GM13977 (cell line): ENCODE measurements at regions not wholly inside any gene's neighbourhood (a gene's known extent, or its start where the extent isn't known, plus 50 kb on each side); places are given as distances from the start of the nearest gene placed in this dataset.

Experiments used
- DNase-seq: peaks from one replicate; pipeline ENCODE4 v3.0.0; 2012; ENCODE audit warnings: low spot score
- in situ Hi-C: fragments of 300-500 bp; cut with MboI; formaldehyde crosslinking; loops from one replicate; pipeline ENCODE4 v1.12.0; 2022; ENCODE audit warnings: low sequenced_read_pairs, low pct_unique_long_range_greater_than_20kb, mixed read lengths, inconsistent platforms; ENCODE audit not compliant: unreplicated experiment
- TF ChIP-seq, protein P1 (sequence below): IDR thresholded peaks from 2 replicates; pipeline ENCODE4 v1.5.1; 2012; ENCODE audit warnings: mild to moderate bottlenecking, control low read depth; ENCODE audit not compliant: insufficient read depth; ENCODE audit errors: extremely low read depth, missing control alignments

DNA sequence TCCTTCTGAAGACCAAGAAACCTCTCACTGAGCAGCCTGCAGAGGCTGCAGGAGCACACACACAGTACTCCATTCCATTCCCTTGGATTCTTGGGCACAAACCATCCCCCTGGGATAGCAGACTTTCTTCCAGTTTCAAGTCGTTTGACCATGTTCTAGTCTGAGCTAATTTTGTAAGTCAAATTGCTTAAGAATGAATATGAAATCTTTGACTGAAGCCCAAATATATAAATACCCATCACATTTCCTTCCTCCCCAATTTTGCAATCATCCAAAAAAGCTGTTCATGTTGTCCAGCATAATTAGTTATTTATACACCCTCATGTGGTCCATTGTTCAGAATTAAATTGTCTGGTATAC is 231.2 kb upstream of the TPRG1 start:
- no peak for DNase-seq
- TF ChIP-seq, protein P1, sequence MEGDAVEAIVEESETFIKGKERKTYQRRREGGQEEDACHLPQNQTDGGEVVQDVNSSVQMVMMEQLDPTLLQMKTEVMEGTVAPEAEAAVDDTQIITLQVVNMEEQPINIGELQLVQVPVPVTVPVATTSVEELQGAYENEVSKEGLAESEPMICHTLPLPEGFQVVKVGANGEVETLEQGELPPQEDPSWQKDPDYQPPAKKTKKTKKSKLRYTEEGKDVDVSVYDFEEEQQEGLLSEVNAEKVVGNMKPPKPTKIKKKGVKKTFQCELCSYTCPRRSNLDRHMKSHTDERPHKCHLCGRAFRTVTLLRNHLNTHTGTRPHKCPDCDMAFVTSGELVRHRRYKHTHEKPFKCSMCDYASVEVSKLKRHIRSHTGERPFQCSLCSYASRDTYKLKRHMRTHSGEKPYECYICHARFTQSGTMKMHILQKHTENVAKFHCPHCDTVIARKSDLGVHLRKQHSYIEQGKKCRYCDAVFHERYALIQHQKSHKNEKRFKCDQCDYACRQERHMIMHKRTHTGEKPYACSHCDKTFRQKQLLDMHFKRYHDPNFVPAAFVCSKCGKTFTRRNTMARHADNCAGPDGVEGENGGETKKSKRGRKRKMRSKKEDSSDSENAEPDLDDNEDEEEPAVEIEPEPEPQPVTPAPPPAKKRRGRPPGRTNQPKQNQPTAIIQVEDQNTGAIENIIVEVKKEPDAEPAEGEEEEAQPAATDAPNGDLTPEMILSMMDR = no peak
- in situ Hi-C loops = no loop called here

DNA sequence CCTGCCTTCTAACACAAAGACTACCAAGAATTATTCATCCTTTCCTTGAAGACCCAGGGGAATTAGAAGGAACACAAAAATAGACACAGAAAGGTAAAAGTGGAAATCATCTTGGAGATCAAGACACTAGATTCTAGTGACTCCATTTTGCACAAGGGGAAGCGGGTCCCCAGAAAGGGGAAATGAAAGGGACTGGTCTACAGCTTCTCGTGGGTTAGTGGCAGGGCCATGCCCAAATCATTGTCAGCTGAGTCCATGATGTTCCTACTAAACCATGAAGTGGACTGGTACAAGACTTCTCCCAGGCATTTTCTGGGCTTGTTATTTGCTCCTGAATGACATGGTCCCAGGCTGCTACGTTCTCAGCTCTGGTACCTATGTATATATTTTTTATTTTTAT is 230.7 kb upstream of the TPRG1 start:
- TF ChIP-seq, protein P1 = no peak
- no peak for DNase-seq
- in situ Hi-C loops = no loop called here

DNA sequence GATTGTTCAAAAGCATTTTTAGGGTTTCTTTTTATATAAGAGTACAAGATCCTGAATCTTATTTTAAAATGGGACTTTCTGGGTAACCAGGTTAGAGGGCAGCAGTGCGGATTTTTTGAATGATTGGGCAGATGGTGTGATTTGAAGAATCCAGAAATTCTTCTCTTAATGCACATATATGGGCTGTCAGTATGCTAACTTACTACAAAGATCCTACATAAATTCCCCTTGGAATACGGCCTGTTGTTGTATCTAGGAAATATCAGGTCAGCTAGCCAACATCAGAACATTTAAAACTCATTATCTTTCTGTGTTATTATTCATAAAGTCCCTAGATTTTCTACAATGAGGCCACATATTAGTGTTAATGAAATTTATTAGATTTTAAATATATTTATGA is 229.6 kb upstream of the TPRG1 start:
- TF ChIP-seq, protein P1 = no peak
- DNase-seq = no peak
- in situ Hi-C loops = no loop called here

DNA sequence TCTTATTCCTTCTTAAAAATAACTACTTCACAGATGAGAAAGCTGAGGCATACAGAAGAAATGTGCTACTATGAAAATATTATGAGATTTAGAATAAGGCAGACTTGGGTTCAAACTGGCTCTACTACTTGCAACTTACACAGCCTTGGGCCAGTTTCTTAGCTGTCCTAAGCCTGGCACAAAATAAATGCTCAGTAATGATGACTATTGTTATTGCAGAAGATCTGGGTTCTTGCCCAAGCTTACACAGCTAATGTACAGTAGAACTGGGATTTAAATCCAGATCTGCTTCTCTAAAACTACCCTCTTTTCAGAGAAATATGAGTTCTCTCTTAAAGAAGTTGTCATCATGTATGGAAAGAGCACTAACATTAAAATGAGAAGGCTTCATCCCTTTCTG is 228.2 kb upstream of the TPRG1 start:
- DNase-seq = no peak
- TF ChIP-seq, protein P1 = no peak
- in situ Hi-C loops = no loop called here

DNA sequence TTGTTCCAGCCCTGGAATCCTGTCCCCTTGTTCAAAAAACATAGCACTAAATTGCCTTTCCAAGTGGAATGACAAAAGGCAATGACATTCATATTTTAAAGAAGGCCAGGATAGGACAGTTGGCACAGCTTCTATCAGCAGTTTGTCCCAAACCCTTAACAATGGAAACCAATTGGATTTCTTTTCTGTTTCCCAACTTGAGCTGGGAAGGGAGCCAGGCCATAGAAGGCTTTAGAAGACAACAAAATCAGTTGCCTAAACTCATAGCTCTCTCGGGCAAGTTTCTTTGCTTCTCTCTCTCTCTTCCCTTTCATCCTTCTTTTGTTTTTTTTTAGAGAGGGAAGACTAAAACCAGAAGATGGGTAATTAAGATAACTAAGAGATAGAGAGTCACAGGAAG is 227.7 kb upstream of the TPRG1 start:
- in situ Hi-C loops = no loop called here

DNA sequence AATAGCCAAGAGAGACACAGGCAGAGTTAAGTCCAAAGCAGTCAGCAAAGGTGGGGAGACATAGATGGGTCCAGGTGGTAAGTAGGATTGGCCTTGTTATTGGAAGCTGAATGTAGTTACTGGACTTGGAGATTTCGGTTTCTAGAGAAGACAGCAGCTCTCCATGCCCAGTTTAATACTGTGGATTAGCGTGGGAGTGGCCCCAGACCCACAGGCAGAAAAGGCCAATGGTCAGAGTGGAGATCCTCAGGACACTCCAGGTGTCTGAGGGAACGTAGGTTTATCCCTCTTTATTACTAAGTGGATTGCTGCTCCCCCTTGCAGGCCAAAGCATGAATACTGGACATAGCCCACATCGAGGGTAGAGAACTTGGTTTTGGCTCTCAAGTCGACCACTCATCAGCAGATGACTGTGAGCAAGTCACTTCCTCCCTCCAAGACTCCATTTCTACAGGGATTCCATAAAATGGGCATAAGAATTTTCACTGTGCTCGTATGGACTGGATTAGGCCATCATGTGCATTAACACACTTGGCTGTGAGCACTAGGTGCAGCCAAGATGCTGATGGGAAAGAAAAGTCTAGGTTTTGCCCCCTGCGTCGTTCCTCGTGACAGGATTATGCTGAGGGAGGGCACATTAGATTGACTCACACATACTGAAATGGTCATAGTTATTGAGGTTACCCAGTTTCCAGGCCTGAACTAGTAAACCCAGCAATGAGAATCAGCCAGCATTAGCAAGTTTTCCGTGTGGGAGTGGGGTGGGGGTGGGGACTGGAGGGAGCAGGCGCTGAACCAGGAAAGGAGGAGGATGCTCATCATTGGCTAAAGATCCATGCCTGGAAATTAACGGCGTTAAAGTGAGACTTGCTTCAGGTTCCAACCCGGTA is 225.2 kb upstream of the TPRG1 start:
- DNase-seq = no peak
- TF ChIP-seq, protein P1 = no peak
- in situ Hi-C loops = no loop called here

More for the DNA sequence above, 227.7 kb upstream of the TPRG1 start:
- DNase-seq = no peak
- TF ChIP-seq, protein P1 = no peak
